ENCODE measurements at regions not wholly inside any gene's neighbourhood (a gene's known extent, or its start where the extent isn't known, plus 50 kb on each side); places are given as distances from the start of the nearest gene placed in this dataset.
"Not testable (repeated sequence)": the region's sequence is repeated elsewhere in the genome, so short reads cannot be mapped to it uniquely, and the experiment has no call there.

- no peak for DNase-seq
Measured at GRCh38 chr18:66136039-66136438, 385.2 kb downstream of the CDH7 start.

GRCh38 chr18:66129248-66129647 lies 378.4 kb downstream of the CDH7 start:
- no peak for DNase-seq

- no peak for DNase-seq
Measured at GRCh38 chr18:66126266-66126665, 375.5 kb downstream of the CDH7 start.

- DNase-seq, result no peak
Measured at GRCh38 chr18:66124394-66124793, 373.6 kb downstream of the CDH7 start.

GRCh38 chr18:66119347-66119746 lies 368.5 kb downstream of the CDH7 start:
- no peak for DNase-seq

GRCh38 chr18:66111018-66111417 lies 360.2 kb downstream of the CDH7 start:
- DNase-seq, result no peak

GRCh38 chr18:66110607-66111006 lies 359.8 kb downstream of the CDH7 start:
- no peak for DNase-seq

- DNase-seq, result no peak
Measured at GRCh38 chr18:66109981-66110380, 359.2 kb downstream of the CDH7 start.

- DNase-seq, result no peak
Measured at GRCh38 chr18:66107546-66107945, 356.7 kb downstream of the CDH7 start.

- no peak for DNase-seq
Measured at GRCh38 chr18:66105016-66105415, 354.2 kb downstream of the CDH7 start.

GRCh38 chr18:66103550-66103949 lies 352.7 kb downstream of the CDH7 start:
- DNase-seq, result no peak

- DNase-seq, result no peak
Measured at GRCh38 chr18:66083078-66083477, 332.3 kb downstream of the CDH7 start.

- no peak for DNase-seq
Measured at GRCh38 chr18:66078925-66079800, 328.4 kb downstream of the CDH7 start.

GRCh38 chr18:66077066-66077465 lies 326.3 kb downstream of the CDH7 start:
- DNase-seq, result no peak

- peak; percentile 22 for DNase-seq
Measured at GRCh38 chr18:66066191-66066590, 315.4 kb downstream of the CDH7 start.

GRCh38 chr18:66048406-66048805 lies 297.6 kb downstream of the CDH7 start:
- no peak for DNase-seq

- no peak for DNase-seq
Measured at GRCh38 chr18:66046032-66046602, 295.3 kb downstream of the CDH7 start.

GRCh38 chr18:66043009-66043408 lies 292.2 kb downstream of the CDH7 start:
- DNase-seq, result no peak

- DNase-seq, result no peak
Measured at GRCh38 chr18:66013969-66014368, 263.2 kb downstream of the CDH7 start.

GRCh38 chr18:66011916-66012315 lies 261.1 kb downstream of the CDH7 start:
- DNase-seq, result no peak

- DNase-seq, result no peak
Measured at GRCh38 chr18:66005831-66006588, 255.2 kb downstream of the CDH7 start.

GRCh38 chr18:65998971-65999700 lies 248.3 kb downstream of the CDH7 start:
- not testable (repeated sequence) for DNase-seq

GRCh38 chr18:65995206-65995605 lies 244.4 kb downstream of the CDH7 start:
- no peak for DNase-seq

All from MV-4-11 (cell line).